NOMO-1 (cell line): ENCODE measurements at regions not wholly inside any gene's neighbourhood (a gene's known extent, or its start where the extent isn't known, plus 50 kb on each side); places are given as distances from the start of the nearest gene placed in this dataset.
"Not testable (repeated sequence)": the region's sequence is repeated elsewhere in the genome, so short reads cannot be mapped to it uniquely, and the experiment has no call there.

Source experiments
- DNase-seq, 2 experiments: peaks; one replicate each; lab custom pipeline; 2025; ENCODE audit not compliant: unreplicated experiment in 2 of 2; lab: John Stamatoyannopoulos, UW

DNA sequence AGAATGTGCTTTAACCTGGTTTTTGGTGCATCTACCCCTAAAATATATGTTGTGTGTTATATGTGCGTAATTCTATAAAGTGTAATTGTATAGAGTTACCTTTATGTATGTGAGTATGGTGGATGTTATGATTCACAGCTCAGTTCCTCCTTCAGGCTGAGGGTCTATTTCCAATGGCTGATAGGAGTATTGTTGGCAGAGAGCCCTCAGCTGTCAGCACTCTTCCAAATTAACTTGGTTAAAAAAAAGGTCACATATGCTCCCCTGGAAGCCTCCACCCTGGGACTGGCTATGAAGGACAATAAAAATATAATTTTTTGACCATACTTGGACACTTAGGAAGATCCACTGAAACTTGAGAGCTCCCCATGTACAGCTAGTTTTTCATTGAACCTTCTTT lies 250.4 kb upstream of the CDH12 start:
- DNase-seq, result no peak

DNA sequence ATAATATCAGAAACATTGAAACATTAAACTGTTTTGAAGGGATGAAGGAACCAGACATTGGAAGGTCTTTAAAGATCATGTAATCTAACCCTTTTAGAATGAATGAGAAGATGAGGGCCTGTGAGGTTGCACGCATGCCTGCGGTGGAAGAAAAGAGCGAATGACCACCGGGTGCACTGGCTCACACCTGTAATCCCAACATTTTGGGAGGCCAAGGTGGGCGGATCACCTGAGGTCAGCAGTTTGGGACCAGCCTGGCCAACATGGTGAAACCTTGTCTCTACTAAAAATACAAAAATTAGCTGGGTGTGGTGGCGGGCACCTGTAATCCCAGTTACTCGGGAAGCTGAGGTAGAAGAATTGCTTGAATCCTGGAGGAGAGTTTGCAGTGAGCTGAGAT lies 242.3 kb upstream of the CDH12 start:
- DNase-seq, result not testable (repeated sequence)

DNA sequence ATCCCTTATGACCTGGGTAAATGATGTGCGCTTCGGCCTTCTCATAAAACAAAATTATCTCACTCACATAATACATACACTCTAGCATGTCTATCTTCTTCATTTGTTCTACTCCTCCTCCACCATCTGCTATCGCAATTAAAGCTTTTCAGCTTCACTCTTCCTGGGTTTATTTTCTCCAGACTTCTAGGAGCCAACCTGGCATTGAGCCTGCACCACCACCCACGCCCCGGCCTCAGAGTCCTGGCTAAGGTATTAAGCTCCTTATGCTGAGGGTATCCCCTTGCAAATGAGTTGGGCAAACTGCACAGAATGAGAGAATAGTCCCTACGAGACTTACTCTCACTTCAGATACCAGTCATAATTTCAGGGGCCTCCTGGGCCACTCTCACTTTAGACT lies 236.1 kb upstream of the CDH12 start:
- no peak for DNase-seq

DNA sequence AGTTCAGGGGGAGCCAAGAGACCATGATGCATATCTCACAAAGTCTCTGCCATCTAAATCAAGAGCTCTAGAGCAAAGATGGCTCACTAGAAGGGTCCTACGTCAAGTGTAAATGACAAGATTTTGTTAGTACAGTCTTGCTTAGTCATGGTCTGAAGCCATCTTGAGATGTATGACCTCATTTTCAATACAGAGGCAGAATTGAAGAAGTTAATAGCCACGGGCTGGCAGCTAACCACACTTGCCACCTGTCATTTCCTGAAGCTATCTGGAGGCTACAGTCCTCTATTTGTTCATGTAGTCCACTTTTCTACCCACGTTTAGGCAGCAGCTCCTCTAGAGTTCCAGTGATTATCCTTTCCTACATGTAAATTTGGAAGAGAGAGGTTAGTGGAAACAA lies 231.7 kb upstream of the CDH12 start:
- peak in 1 of 2 experiments; percentile 15 for DNase-seq

DNA sequence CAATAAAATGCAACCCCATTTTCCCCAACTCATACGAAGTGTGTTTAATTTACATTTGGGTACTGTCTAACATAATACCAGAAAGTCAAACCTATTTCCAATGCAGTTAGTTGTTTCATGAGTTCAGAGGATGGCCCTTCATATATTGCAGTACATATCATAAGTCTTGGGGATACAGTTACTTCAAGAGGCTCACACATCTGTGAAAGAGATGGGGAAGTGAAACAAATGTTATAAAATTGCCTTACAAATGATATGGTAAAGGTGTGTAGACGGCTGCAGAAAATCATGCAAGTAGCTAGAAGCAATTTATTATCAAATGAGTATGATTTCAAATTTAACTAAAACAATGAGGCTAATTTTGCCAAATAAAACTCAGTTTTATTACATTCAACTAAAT lies 219.0 kb upstream of the CDH12 start:
- peak in 1 of 2 experiments; percentile 7 for DNase-seq

DNA sequence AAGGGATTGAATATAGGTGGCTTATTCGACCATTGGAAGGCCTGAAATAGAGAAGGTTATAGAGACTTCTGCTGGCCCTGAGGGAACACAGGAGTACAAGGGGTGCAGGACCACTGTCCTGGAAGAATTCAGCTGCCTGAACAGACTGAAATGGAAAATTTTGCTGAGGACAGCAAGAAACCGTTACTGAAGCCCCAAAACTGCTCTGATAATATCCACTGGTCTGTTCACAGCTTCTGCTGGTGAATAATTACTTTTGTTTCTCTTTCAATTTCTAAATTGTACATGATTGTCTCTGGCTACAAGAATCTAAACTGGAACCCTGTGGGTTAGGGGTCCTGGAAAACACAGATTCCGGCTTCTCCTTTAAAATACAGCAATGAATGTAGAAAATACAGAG lies 218.5 kb upstream of the CDH12 start:
- DNase-seq, result no peak

DNA sequence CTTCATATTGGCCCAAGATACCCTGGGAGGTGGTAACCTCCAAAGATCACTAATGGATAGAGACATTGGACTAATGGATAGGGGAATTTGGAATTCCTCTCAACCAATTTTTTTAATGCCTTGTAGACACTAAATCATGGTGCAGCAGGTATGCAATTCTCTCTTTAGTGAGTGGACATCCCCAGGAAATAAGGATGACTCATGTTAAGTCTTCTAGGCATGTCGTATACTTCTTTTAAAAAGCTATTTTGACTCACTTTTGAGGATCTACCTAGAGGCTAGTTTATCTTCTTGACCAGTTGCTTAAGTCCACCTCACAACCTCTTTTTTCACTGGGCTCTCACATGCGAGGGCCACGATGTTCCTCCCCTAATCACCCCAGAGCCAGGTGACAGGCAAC lies 211.6 kb upstream of the CDH12 start:
- no peak for DNase-seq

DNA sequence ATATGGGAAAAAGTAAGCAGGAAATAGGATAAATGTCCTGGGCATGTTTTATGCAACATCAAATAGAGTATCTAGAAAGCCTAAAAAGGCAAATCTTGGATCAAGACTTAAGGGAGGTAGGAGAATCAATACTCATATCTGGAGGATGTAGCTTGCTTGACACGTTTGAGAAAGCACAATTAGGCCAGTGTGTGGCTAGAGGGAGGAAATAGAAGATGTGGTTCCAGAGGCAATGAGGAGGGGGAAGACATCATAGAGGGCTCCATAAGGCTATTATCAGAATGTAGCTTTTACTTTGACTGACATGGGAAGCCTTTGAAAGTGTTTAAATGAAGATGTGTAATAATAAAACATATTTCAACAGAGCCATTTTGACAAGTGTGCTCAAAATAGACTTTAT lies 200.7 kb upstream of the CDH12 start:
- DNase-seq, result no peak

DNA sequence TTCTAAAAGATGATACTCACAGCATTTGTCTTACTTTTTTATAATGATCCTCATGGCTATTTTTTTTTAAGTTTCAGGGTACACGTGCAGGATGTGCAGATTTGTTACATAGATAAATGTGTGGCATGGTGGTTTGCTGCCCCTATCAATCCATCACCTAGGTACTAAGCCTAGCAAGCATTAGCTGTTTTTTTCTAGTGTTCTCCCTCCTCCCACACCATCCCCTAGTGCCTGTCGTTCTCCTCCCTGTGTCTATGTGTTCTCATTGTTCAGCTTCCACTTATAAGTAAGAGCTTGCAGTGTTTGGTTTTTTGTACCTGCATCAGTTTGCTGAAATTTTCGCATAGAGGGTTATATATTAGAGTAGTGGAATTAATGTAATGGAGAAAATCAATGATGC lies 189.1 kb upstream of the CDH12 start:
- DNase-seq, result no peak

DNA sequence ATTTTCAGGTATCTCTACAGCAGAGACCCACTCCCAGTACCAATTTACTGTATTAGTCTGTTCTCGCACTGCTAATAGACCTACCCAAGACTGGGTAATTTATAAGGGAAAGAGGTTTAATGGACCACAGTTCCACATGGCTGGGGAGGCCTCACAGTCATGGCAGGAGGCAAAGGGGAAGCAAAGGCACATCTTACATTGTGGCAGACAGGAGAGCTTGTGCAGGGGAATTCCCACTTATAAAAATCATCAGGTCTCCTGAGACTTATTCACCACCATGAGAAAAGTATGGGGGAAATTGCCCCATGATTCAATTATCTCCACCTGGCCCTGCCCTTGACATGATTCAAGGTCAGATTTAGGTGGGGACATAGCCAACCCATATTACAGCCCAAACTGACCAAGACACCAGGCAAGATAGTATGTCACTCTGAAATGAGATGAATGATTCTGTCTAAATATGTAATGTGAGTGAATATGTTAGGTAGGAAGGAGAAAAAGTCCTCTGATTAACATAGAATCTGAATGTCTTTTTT lies 182.5 kb upstream of the CDH12 start:
- DNase-seq, result no peak

DNA sequence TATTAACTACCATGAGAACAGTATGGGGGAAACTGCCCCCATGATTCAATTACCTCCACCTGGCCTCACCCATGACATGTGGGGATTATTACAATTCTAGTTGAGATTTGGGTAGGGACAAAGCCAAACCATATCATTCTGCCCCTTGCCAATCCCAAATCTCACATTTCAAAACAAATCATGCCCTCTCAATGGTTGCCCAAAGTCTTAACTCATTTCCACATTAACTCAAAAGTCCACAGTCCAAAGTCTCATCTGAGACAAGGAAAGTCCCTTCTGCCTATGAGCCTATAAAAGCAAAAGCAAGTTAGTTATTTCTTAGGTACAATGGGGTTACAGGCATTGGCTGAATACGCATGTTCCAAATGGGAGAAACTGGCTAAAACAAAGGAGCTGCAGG lies 180.7 kb upstream of the CDH12 start:
- no peak for DNase-seq

DNA sequence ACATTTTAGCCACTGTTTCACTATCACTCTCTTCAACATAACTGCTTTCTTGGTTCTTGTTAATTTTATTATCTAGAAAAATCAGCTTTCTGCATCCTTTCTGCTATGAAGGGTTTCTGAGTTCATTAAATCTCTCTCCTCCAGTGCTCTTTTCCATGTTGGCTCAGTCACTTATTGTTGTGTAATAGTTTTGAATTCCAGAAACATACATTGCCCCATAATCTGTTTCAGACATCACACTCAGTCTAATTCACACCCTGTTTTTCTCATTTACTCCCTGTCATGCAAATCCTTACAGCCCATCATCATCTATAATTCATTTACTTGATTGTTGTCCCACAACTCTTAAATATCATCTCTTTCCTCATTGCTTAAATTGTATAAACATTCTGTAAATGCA lies 176.1 kb upstream of the CDH12 start:
- DNase-seq, result no peak

DNA sequence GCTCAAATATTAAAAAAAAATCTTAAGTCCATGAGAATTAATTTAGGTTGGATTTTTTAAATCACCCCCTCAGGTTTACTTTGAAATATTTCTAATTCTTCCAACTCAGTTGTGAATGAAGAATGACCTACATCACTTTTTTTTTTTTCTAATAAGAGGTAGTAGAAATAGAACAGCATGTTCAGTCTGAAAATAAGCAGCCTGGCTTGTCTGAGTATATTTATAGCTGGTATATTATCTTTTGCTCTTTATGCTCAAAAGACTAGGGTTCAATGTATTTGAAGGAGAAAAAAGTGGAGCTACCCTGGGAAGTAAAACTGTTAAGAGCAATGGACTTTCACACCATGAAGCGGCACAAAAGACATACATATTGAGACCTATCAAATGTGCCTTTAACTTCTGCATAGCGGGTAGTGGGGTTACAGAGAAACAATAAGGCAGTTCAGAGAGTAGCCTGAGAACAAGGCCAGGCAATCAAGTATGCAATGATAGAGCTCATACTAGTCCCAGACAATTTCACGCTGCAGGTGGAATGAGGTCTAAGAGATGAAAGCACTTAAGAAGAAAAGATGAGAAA lies 175.4 kb upstream of the CDH12 start:
- DNase-seq, result no peak

DNA sequence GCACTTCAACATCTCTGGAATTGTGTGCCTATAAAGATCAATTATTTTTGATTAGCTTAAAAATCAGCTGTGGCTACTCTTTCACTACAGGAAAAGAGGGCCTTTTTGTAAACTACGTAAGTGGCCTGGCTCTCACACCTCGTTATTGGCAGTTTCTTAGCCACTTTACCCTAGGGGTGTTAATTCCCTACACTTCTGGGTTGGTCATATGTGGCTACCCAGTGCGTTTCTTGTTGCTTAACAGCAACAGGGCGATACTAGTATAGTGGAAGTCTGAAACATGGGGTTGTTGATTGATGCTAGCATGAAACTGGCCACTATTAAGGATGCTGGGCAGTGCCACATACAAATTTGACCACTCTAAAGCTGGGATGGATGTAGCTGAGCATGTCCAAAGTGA lies 174.7 kb upstream of the CDH12 start:
- DNase-seq, result no peak

DNA sequence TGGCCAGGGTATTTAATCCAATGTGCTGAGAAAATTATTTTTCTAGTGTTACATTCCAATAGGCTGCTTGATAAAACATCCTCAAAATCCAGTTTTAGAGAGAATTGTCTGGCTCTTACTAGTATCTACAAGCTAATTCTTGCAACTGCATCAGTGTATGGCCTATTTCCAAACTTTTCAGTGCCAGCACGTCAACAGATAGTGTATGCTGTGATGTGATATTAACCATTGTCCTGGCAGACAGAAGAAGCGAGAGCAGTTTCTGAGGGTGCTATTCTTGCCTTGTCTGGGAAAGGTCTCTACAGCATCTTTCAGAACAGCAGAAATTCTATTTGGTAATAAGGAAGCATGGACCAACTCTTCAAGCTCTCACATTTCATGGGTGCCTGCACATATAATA lies 174.2 kb upstream of the CDH12 start:
- no peak for DNase-seq

DNA sequence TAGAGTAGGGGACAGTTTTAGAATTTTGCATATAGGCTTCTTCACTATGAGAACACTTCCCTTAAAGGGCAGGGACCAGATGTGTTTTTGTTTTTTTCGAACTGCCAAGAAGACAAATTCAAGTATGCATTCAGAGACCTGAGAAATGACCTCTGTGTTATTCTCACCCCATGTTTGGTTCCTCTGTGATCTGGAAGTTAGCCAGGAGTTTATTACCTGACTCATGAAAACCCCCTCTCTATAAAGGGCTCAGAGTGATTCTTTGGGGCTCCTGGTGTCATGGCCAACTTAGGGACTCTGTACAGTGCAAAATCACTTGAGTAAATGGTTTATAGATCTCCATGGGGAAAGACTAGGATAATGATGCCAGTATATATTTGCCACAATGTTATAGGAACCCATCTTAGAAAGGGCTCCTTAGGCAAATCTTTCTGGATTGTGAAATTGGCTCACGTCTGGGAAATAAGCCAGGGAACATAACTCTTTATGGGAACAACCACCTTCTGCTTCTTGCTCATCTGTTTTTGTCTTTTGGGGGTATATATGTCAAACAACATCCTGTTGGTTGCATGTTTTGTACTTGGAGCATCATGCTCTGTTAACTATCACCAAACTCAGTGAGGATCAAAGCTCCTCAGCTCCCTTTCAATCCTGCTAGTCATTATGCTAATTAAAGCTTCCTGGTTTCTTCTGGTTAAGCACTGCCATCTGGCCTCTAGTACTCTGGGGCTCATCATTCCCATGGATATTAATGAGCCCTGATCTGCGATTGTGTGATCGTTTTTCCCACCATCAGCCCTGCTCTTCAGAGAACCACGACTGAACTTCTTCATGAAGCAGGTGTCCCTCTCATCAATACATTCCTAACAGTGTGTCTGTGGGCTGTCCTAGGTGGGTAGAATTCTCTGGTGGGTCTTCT lies 173.4 kb upstream of the CDH12 start:
- no peak for DNase-seq

DNA sequence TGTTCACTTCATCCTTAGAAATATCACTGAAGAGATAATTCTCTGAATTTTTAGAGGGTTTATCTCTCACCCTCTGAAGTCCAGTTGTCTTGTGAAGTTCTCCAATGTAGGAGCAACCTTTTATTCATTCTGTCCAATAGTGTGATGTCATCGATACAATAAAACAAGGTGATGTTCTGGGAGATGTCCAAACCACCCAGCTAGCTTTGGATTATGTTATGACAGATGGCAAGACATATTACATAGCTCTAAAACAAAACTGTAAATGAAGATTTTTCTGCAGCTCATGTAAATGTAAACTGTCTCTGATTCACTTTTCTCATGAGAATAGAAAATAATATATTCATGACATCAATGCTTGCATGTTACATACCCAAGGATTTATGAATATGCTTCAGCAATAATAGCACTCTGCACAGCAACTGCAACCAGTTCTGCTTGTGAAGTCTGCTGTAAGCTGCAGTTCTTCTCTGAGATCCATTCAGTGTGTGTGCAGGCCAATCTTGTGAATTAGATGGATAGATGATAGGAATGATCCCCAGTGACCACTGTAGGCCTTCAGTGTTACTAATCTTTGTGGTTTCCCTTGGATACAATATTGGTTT lies 172.6 kb upstream of the CDH12 start:
- DNase-seq, result no peak

DNA sequence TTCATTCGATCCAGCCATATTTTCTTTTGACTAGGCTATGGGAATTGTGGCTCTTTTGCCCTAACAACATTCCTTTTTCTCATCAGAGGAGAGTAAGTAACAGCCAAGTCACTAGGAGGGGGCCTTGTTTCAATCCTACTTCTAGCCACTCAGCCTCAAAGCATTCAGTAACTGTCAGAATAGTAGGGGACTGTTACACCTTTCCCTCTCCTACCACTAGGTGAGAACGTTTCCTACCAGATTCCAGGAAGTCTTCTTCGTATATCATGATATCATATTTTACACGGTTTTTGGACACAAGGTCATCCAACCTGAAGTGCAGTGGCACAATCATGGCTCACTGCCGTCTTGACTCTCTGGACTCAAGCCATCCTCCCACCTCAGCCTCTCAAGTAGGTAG lies 171.3 kb upstream of the CDH12 start:
- DNase-seq, result no peak

DNA sequence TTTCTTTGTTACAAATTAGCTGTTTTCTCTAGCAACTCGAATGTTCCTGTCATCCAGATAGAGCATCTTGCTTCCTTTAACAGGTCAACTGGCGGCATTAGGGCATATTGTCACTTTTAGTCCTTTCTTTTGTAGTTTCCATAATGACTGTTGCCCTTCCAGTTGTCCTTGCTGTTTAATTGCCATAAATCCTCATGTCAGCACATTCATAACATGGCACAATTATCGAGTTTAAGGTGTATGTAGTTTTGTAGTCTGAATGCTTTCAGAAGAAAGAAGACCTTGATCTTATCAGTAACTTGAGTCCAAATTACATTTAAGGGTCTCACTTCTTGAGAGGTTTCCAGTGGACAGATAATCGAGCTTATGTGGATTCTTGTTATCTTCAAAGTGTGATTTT lies 161.7 kb upstream of the CDH12 start:
- no peak for DNase-seq

DNA sequence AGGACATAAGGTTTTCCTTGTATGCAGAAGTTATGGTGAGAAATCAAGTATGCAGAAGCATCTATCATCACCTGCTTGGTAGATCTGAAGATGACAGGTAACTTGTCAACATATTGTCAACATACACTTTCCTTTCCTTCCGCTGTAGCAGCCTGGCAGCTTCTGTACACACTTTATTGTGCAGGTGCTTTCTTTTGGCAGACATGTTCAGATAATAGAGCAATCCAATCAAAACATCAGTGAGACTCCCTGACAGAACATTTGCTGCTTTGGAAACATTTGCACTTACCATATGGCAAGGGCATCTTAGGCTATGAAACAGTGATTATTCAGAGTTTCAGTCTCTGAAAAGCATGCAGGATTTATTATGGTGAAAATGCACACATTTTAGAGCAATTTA lies 161.1 kb upstream of the CDH12 start:
- DNase-seq, result no peak

DNA sequence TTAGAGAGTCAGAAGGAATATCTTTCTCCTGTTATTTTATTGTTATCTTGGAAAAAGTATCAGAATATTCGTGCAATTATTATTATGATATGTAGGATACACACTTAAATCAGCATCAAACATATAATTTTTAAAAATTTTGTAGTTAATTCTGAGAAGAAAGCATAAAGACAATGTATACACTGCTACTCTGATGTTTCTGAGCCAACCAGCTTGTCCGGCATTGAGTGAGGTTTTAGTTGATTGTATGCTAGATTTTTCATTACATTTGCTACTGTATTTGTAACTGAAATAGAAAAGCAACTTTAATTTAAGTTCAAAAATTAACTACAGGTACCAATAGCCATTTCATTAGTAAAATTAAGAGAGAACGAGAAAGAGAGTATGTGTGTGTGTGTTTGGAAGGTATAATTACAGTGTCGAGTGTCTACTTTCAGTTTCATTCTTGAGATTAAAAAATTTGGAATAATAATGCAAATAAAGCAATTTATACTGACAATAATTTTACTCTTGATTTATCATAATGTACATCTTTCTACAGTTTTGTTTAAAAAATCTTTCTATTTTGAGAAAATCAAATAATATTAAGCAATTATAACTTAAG lies 160.4 kb upstream of the CDH12 start:
- no peak for DNase-seq
